Breast epithelium (tissue), 3 donors: ENCODE measurements at regions not wholly inside any gene's neighbourhood (a gene's known extent, or its start where the extent isn't known, plus 50 kb on each side); places are given as distances from the start of the nearest gene placed in this dataset.

Experiments used
- POLR2A ChIP-seq: fragments of 450-650 bp; IDR thresholded peaks from one replicate; pipeline ENCODE4 v1.6.1; 2016; ENCODE audit warnings: antibody characterized with exemption, mild to moderate bottlenecking, moderate library complexity
- POLR2AphosphoS5 ChIP-seq, 3 donors: sonication (generic); formaldehyde crosslinking; IDR thresholded peaks; one replicate each; pipeline ENCODE4 v1.6.1; 2017; ENCODE audit warnings: antibody characterized with exemption in 3 of 3
- TF ChIP-seq, protein P1 (sequence below), 3 donors: fragments of 450-650 bp; IDR thresholded peaks; one replicate each; pipeline ENCODE4 v1.5.1; 2016 to 2017; ENCODE audit warnings: antibody characterized with exemption in 3 of 3, mild to moderate bottlenecking in 3 of 3, moderate library complexity in 3 of 3

DNA sequence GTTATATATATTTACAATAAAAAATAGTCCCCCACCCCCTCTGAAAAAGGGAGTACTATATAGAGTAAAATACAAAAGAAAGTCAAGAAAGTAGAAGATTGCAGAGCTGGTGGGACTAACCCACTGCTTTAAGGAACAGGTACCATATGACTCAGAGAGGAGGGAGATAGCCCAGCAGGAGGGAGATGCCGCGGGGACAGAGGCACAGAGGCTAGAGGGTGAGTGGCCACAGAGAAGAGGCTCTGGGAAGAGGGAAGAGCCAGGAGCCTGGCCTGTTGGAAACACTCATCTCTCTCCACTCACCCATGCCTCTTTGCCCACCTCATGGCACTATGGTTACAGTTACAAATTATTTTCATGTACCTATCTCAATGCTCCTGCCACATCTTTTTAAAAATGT lies 53.6 kb upstream of the LYVE1 start:
- TF ChIP-seq POLR2A (no peak), POLR2AphosphoS5 (IDR thresholded peaks at IDR 0.05) (no peak)
- TF ChIP-seq, protein P1, sequence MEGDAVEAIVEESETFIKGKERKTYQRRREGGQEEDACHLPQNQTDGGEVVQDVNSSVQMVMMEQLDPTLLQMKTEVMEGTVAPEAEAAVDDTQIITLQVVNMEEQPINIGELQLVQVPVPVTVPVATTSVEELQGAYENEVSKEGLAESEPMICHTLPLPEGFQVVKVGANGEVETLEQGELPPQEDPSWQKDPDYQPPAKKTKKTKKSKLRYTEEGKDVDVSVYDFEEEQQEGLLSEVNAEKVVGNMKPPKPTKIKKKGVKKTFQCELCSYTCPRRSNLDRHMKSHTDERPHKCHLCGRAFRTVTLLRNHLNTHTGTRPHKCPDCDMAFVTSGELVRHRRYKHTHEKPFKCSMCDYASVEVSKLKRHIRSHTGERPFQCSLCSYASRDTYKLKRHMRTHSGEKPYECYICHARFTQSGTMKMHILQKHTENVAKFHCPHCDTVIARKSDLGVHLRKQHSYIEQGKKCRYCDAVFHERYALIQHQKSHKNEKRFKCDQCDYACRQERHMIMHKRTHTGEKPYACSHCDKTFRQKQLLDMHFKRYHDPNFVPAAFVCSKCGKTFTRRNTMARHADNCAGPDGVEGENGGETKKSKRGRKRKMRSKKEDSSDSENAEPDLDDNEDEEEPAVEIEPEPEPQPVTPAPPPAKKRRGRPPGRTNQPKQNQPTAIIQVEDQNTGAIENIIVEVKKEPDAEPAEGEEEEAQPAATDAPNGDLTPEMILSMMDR (IDR thresholded peaks at IDR 0.05) = no peak
